GM19324 (cell line): ENCODE measurements at regions not wholly inside any gene's neighbourhood (a gene's known extent, or its start where the extent isn't known, plus 50 kb on each side); places are given as distances from the start of the nearest gene placed in this dataset.

Experiments
- ATAC-seq: cut with Tn5 transposase; IDR thresholded peaks from one replicate; pipeline ENCODE4 v1.9.1; 2021; ENCODE audit warnings: mild to moderate bottlenecking, moderate library complexity; ENCODE audit not compliant: unreplicated experiment, low FRiP score

DNA sequence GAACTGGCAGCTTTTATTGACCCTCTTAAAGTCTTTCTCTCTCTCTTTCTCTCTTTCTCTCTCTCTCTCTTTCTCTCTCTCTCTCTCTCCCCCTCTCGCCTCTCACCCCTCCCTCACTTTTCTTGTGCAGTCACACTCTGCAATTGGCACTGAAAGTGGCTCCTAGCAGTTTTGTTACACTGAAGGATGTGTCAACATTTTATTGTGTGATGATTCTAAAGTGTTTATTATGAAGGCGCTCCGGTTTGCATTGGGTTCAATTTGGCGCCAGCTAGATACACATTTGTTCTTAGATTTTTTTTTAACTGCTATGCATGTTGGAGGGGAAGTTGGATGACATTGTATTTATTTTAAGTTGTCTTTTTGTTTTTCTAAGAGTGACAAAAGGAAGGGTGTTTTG, 64.0 kb upstream of the CHRM3 start:
- no peak for ATAC-seq

DNA sequence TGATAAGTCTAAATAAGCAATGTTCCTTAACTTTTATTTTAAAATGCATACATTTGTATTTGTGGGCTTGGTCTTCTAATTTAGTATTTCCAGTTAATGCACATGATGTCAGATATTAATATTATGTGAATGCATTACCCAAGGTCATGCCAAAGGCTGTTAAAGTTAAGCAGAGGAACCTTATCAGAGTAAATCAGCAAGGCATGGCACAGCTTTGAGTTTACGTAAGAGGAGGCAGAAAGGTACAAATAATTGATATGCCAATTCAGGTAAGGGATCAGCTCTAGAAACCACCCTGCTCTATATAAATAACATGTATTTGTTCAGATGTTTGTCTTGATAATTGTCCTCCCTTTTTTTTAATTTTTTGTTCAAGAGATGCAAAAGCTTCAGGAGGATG, 64.5 kb upstream of the CHRM3 start:
- ATAC-seq: no peak

DNA sequence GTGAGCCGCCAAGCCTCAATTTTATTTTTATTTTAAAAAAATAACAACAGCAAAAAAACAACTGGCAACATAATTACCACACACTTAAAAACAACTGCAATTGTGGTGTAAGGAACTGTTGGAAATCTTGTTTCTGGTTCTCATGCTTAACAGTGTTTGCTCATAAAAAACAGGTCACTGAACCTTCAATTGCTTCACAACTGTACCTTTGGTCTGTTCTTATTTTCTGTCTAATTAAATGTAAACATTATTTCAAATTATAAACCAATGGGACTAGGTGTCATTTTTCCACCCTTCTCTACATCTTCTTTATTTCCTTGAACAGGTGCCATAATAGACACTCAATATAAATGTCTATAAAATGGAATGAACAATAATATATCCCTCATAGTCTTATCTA, 68.4 kb upstream of the CHRM3 start:
- no peak for ATAC-seq

DNA sequence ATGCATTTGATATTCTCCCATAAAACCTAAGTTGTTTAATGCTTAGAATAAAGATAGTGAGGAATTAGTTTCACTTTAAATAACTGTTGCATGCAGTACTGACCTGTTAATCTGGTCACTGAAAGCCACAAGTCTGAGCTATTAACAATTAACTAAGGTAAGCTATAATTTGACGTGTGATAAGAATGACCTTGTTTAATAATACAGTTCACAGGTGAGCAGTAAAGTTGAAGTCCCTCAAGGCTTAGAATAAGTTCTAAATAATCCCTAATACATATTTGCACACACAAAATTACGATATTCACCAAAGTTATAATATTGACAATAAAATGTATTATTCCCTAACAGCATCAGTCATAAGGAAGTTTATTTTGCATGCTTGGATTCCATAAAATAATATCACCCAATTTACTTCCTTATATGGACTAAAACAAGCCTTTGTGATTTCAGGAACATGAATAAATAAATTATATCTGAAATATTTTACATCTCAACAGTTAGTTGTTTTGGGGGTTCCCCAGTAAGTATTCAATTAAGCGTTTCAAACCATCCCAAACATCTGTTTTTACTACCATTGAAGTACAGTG, 70.6 kb upstream of the CHRM3 start:
- ATAC-seq: no peak

DNA sequence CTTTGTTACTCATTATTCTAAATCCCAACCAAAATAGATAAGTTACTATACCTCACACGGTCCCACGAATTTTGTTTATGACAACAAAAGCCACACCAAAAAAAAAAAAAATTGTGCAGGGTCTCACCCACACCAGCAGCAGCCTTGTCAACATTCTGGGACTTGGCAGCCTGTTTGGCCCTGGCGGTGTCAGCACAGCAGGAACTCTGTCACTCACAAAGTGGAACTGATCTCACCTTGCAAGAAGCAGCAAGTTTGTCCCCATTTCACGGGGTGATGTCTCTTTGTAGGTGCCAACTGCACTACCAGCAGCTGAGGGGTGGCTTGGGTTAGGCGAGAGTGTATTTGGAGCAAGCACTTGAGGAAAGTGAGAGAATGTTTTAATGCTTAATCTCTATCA, 75.0 kb upstream of the CHRM3 start:
- no peak for ATAC-seq

DNA sequence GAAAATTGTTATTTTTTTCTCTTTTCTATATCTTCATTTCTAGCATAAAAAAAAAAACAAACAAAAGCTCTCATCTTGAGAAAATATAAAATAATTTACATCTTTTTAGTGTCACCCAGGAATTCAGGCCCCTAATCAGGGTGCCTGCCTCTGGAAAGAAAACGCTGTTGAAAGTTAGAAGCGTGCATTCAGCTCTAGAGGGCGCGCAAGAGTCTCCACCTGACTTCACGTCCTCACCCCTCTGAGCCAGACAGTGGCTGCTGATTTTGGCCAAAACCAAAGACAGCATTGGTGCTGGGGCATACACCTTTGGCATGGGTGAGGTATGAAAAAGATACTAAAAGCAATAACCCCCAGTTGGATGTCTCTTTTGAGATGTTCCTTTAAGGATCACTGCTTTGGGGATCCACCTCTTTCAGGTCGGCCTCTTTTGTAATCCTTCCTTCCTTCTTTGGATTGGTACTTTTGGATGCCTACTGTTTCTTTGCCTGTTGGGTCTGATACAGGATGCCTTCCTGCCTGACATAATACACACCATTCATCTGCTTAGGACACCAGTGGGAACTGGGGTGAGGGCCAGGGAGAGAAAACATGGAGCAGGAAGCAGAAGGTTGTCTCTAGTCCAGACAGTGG, 77.6 kb upstream of the CHRM3 start:
- ATAC-seq: no peak

DNA sequence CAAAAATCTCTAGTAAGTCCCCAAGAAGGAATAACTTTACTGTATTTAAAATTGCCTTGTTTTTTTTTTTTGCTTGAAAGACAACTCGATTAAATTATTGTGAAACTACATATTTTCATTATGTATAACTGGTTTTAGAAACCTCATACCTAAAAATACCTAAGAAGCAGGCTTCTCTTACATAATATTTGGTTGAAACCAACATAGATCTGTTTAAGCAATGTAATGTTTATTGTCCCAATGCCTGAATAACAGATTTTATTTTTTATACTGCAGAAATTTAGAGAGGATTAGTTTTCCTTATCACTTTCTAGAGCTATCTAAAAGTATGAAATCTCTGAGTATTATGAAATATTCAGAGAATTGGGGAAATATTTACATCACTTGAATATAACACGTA, 78.5 kb upstream of the CHRM3 start:
- no peak for ATAC-seq

DNA sequence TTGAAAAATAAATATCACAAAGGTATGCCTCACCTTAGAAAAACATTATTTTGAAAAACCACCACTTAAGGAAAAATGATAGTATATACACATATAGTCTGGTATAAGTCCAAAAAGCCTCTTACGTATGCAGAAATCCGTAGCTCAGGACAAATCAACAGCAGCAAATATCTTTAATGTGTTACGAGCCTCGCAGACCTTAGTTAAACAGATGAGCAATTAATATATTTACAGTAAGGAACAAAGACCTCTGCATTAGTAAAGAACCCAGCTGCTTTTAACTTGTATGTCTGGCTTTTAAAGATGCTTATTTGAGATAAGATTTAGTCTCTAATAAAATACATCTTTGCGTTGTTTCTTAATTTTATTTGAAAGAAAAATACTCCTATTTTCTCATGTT, 79.9 kb upstream of the CHRM3 start:
- ATAC-seq: no peak

DNA sequence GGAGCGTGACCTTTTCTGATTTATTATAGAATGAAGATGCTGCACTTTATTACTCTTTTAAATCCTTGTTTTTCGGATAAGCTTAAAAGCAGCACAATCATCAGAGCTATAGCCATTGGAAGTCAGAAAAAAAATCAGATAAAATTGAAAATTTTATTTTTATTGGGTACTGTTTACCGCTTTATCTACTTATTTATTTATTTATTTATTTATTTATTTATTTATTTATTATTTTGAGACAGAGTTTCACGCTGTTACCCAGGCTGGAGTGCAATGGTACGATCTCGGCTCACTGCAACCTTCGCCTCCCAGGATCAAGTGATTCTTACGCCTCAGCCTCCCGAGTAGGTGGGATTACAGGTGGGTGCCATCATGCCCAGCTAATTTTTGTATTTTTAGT, 83.1 kb upstream of the CHRM3 start:
- no peak for ATAC-seq

DNA sequence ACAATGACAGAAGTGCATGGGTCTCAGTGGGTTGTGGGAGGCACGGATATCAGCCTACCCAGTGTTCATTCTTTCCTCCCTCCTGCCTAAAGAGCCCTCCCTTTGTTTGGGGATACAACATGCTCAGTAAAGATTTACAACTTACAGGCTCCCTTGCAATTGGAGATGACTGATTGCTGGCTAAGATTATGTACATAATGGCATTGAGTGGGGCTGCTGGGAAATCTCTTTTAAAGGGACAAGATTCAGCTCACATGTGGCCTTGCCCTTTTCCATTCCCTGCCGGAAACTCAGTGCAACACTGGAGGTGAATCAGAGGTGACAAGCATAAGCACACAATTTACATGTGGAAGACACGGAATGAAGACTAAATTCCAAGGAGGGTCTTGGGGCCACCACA, 83.7 kb upstream of the CHRM3 start:
- no peak for ATAC-seq

DNA sequence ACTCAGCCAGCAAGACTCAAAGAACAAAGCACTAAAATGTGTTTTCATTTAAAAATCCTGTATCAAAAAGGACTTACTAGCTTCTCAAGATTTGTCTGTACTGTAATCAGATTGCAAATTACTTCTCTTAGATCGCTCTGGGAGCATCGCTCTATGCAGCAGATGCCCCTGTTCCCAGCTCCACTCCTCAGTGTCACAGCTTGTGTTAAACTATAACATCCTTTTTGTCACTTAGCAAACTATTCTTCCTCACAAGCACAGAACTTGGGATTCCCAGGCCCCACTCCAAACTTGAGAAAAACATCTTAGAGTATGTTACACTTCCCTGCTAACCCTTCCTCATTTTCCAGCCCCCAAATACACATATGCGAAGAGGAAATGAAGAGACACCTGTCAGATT, 85.1 kb upstream of the CHRM3 start:
- ATAC-seq: no peak

DNA sequence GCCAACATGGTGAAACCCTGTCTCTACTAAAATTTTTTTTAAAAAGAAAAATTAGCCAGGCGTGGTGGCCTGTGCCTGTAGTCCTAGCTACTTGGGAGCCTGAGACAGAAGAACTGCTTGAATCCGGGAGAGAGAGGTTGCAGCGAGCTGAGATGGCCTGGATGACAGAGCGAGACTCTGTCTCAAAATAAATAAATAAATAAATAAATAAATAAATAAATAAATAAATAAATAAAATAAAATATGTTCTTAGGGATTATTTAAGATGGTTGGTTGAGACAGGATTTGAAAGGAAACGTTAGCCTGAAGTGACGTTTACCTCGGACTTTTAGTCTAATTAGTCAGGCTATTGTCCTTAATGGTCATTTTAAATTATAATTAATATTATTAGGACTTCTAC, 88.5 kb upstream of the CHRM3 start:
- no peak for ATAC-seq

DNA sequence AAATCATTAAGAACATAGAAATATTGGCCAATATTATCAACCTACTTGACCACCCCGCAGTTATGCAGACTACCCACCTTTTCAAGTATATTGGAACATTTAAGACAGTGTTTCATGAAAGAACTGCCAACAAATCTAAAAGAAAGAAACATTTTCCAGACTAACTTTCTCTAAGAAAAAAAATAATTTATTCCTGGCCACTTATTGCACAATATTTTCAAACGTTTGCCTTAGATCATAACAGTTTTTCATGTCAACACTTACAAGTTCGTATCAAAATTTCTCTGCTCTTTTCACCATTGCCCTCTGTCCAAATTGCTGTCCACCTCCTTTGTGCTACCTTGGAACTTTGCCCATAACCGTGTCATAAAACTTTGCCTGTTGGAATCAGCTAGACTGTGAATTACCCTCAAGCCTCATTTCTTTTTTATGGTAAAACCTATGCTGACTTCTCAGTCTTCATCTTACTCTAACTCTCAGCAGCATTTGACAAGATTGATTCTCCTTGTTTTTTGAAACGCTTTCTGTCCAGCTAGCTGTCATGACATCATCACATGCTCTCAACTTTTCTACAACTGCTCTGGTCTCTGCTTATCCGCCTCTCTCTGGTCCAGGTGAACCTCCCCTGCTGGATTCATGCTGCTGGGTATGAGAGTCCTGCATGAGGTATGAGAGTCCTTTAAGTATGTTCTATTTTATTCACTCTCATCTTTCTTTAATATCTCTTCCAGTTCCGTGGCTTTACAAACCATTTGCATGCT, 92.8 kb upstream of the CHRM3 start:
- ATAC-seq: no peak

DNA sequence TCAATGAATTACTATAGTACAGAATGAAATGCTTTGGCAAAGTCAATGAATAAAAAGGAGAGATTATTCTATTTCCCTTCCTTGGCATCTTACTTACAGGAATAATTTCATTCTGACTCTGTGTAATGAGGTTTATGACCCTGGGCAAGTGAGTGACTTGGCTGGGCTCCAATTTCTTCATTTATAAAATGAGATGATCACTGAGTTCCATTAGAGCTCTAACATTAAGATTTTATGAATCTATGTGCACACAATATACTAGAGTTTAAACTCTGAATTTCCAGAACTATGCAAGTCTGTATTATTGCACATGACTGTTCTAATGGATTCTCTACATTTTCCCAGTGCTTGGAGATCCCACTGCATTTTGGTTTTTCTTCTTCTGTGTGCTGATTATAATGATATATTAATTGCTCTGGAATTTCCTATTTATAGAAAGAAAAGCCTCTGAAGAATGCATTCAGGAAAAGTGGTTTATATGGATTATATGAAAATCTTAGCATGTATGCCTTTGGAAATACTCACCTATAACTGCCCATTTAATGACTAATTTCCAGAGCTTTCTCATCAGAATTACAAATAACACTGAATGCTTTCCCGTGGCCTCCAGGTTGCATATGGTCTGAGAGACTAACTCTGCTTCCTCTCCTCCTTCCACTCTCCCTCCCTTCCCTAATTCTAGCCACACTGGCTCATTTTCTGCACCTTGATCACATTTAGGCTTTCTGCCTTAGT, 97.4 kb upstream of the CHRM3 start:
- no peak for ATAC-seq

DNA sequence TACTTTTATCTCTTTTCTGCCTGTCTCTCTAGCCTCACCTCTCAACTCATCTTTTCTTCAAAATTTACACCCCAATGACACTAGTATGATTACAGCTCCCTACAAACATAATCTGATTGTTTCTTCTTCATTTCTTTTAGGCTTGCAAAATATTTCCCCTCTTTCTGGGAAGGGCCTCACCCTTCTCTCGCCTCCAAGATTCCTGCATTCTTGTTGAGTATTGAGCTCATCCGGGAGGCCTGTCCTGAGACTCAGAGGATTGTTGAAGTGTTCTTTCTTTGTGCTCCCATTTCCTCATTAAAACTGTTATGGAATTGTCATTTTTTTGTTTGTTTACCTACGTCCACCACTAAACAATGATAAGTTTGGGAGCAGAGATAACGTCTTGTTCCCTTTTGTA, 99.1 kb upstream of the CHRM3 start:
- no peak for ATAC-seq

DNA sequence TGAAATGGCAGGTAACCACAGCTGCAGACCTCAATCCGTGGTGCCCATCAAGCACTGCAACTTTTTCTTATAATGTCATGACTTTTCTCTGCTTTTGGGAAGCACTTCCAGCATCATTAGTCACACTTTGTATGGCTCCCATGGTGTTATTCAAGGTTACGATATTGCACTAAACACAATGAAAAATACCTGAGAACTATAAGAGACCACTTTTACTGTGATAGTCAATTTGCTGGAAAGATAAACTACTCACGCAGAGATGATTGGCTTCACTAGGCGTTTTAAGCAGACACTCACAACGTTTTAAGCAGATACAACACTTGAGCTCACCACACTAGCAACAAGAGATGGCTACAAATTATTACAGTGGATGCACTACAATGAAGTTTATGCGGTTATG, 103.2 kb upstream of the CHRM3 start:
- ATAC-seq: no peak

DNA sequence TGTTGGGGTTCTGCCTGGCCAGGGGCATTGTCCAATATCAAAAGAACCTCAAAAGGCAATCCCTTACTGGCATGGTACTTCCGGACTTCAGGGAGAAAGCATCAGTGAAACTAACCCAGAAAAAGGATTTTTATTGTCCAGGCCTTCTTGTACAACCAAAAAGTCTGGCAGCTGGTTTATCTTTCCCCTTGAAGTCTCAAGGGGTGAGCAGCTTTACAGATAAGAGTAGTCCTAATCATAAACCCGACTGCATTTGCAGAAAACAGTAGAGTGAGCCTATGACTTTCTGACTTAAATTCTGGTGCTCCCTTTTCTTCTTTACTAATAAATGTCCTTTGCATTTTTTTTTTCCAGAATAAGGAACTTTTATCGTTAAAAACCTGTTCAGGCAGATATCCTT, 104.0 kb upstream of the CHRM3 start:
- ATAC-seq: no peak

DNA sequence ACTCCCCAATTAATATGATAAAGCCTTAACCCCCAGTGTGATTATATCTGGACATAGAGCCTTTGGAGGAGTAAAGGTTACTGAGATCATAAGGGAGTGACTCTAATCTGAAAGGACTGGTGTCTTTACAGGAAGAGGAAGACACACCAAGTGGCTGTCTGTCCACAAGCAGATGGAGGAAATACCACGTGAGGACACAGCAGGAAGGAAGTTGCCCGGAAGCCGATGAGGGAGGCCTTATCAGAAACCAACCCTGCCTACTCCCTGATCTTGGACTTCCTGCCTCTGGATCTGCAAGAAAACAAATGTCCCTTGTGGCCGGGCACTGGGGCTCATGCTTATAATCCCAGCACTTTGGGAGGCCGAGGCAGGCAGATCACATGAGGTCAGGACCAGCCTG, 110.3 kb upstream of the CHRM3 start:
- no peak for ATAC-seq

DNA sequence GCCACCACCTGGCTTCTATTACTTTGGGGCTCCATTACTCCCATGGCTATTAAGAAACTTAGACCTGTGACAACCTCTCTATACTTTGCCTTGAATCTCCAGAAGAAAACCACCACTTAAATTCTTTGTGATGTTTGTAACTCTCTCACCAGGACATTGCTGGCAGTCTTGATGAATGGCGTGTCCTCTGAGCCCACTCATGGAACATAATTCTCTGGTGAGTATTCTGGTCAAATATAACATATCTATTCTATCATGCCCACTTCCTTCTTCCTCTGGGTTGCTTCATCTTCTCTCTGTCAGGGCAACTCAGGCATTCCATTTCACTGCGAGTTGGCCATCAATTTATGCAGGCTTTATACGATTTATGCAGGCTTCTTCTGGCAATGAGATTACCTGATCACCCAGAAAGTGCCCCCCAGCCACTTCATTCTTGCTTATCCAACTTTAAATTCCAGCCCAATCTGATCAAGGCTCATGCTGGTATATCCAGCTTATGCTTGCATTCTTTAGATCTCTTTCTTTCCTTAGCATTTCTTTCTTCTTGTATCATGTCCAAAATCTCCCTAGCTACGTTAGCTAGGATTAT, 112.0 kb upstream of the CHRM3 start:
- no peak for ATAC-seq

DNA sequence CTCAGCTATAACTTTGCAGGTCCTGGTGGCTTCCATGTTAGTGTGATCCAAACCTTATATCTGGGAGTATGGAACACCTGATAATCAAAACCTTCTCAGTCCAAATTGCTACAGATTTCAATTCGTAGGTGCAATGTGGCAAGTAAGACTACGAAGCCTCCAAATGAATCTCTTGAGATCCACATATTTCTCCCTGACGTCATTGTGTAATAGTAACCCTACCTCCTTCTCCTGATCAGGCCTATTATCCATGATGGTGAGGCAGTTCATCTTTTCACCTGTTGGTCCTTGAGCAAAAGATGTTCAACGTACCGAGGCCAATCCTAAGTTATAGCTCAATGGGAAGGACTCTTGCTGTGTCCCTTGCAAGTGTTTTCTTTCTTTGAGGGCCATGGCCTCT, 115.9 kb upstream of the CHRM3 start:
- ATAC-seq: no peak

DNA sequence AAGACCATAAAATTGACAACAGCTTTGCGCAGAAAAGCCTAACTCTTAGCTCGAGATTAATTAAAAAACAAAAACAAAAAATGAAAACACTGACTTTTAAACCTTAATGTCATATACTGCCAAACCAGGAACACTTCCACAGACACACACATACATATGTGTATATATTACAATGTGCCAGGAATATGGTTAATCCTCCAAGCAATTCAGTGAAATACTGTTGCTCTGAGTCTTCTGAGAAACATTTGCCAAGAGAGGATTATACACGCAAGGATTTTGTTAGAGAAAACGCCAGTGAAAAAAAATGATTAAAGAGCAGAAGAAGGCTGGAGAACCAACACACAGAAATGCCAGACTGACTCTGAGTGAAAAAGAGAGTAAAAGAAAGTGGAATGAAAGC, 116.7 kb upstream of the CHRM3 start:
- no peak for ATAC-seq
